Inflammatory macrophage treated with lipopolysaccharide for 1 hour (primary cell): ENCODE measurements at regions not wholly inside any gene's neighbourhood (a gene's known extent, or its start where the extent isn't known, plus 50 kb on each side); places are given as distances from the start of the nearest gene placed in this dataset.

Source experiments
- DNase-seq, 2 donors: peaks; one replicate each; pipeline ENCODE4 v3.0.0-alpha.2; 2020 to 2022

- DNase-seq = no peak
These were observed 55.7 kb upstream of the CLNK start for GRCh38 chr4:10740251-10740650.

- no peak for DNase-seq
These were observed 54.4 kb upstream of the CLNK start for GRCh38 chr4:10738826-10739489.

GRCh38 chr4:10737337-10737736, 52.8 kb upstream of the CLNK start:
- no peak for DNase-seq

GRCh38 chr4:10736895-10737294, 52.3 kb upstream of the CLNK start:
- no peak for DNase-seq

- no peak for DNase-seq
These were observed 51.7 kb upstream of the CLNK start for GRCh38 chr4:10736266-10736665.

GRCh38 chr4:10734697-10735096, 50.1 kb upstream of the CLNK start:
- DNase-seq = no peak
